Endothelial cell of umbilical vein (primary cell): ENCODE measurements at regions not wholly inside any gene's neighbourhood (a gene's known extent, or its start where the extent isn't known, plus 50 kb on each side); places are given as distances from the start of the nearest gene placed in this dataset.

Experiments used
- CTCF ChIP-seq, 2 donors: IDR thresholded peaks; 1 replicate in 1 of 2; 2 replicates in 1 of 2; pipeline ENCODE4 v1.5.1; 2011; ENCODE audit warnings: low read length in 2 of 2, mild to moderate bottlenecking in 2 of 2, moderate library complexity in 2 of 2, control low read depth in 1 of 2, inconsistent platforms in 1 of 2, low read depth in 1 of 2; ENCODE audit not compliant: insufficient read depth in 1 of 2; ENCODE audit errors: extremely low read depth in 1 of 2
- EZH2 ChIP-seq: IDR thresholded peaks from 2 replicates; pipeline ENCODE4 v1.6.1; 2012; ENCODE audit warnings: borderline replicate concordance, low read depth, mild to moderate bottlenecking, moderate library complexity, low read length, inconsistent platforms; ENCODE audit not compliant: severe bottlenecking
- GATA2 ChIP-seq: IDR thresholded peaks from 2 replicates; pipeline ENCODE4 v1.7.0; 2011; ENCODE audit warnings: low read depth, mild to moderate bottlenecking, moderate library complexity, mixed read lengths, low read length; ENCODE audit not compliant: insufficient read length, insufficient read depth
- JUN ChIP-seq: IDR thresholded peaks from 2 replicates; pipeline ENCODE4 v1.6.1; 2011; ENCODE audit warnings: borderline replicate concordance, low read depth; ENCODE audit not compliant: insufficient read length, insufficient read depth
- MYC ChIP-seq: IDR thresholded peaks from one replicate; pipeline ENCODE4 v1.6.1; 2011; ENCODE audit warnings: mild to moderate bottlenecking, low read depth, low read length
- POLR2A ChIP-seq: IDR thresholded peaks from 2 replicates; pipeline ENCODE4 v1.6.1; 2012; ENCODE audit warnings: low read depth, mild to moderate bottlenecking, control low read depth, low read length
- POLR2AphosphoS5 ChIP-seq: IDR thresholded peaks from 2 replicates; pipeline ENCODE4 v1.6.1; 2012; ENCODE audit warnings: low read depth, mild to moderate bottlenecking, control low read depth, low read length, moderate library complexity; ENCODE audit not compliant: insufficient read depth
- TF ChIP-seq, protein P1 (sequence below): IDR thresholded peaks from 2 replicates; pipeline ENCODE4 v1.6.1; 2011; ENCODE audit not compliant: insufficient read depth, insufficient read length

- TF ChIP-seq POLR2AphosphoS5 (no peak), CTCF (IDR thresholded peaks at IDR 0.05; ENCODE audit: extremely low read depth in 1 of 2, insufficient read depth in 1 of 2, low read depth in 1 of 2, low read length in 2 of 2) (no peak), MYC (no peak), POLR2A (no peak), EZH2 (no peak), GATA2 (no peak), JUN (no peak)
- TF ChIP-seq, protein P1, sequence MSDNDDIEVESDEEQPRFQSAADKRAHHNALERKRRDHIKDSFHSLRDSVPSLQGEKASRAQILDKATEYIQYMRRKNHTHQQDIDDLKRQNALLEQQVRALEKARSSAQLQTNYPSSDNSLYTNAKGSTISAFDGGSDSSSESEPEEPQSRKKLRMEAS = no peak
Observed at GRCh38 chr2:217698691-217699090, 304.1 kb downstream of the TNS1 start.
